HEK293 (cell line): ENCODE measurements at regions not wholly inside any gene's neighbourhood (a gene's known extent, or its start where the extent isn't known, plus 50 kb on each side); places are given as distances from the start of the nearest gene placed in this dataset.

Experiments
- CTCF ChIA-PET: fragments of 350-600 bp; formaldehyde crosslinking; extraction: SDS; loops from one replicate; lab custom pipeline; 2021; ENCODE audit warnings: antibody characterized with exemption; lab: Yijun Ruan, JAX
- POLR2A ChIA-PET: fragments of 300-600 bp; formaldehyde crosslinking; extraction: SDS; loops from one replicate; lab custom pipeline; 2020; ENCODE audit warnings: antibody characterized with exemption, inconsistent platforms; lab: Yijun Ruan, JAX
- H3K27ac ChIP-seq: fragments of 200-500 bp; sonication (Bioruptor generic); 2 replicates; pipeline ENCODE4 v1.5.1; 2014; ENCODE audit warnings: low read depth, low read length, control low read depth, inconsistent platforms; ENCODE audit errors: extremely low read depth
- H3K36me3 ChIP-seq, 2 experiments: fragments of 200-500 bp in 1 of 2; sonication (Bioruptor generic) in 1 of 2; 1 replicate in 1 of 2; 2 replicates in 1 of 2; pipeline ENCODE4 v1.5.1; 2014 to 2017; ENCODE audit warnings: inconsistent platforms in 2 of 2, low read length in 2 of 2; ENCODE audit not compliant: control insufficient read depth in 2 of 2, insufficient read depth in 1 of 2
- H3K4me1 ChIP-seq: fragments of 200-500 bp; sonication (Bioruptor generic); 2 replicates; pipeline ENCODE4 v1.5.1; 2014; ENCODE audit warnings: mild to moderate bottlenecking, low read length, inconsistent platforms; ENCODE audit not compliant: control insufficient read depth, insufficient read depth
- H3K4me3 ChIP-seq: 2 replicates; pipeline ENCODE4 v1.5.1; 2011; ENCODE audit warnings: low read depth, mild to moderate bottlenecking, control low read depth, low read length, moderate library complexity
- H3K9me3 ChIP-seq: fragments of 200-500 bp; sonication (Bioruptor generic); 2 replicates; pipeline ENCODE4 v1.5.1; 2014; ENCODE audit warnings: low read depth, low read length, inconsistent platforms; ENCODE audit not compliant: control insufficient read depth, insufficient read depth
- BCL11A ChIP-seq: fragments of 450-650 bp; formaldehyde crosslinking; IDR thresholded peaks from 2 replicates; pipeline ENCODE4 v1.5.1; 2016; ENCODE audit warnings: low read depth, missing biosample characterization, missing genetic modification characterization
- GLI4 ChIP-seq: fragments of 450-650 bp; formaldehyde crosslinking; IDR thresholded peaks from 2 replicates; pipeline ENCODE4 v1.5.1; 2016; ENCODE audit warnings: missing biosample characterization, missing genetic modification characterization
- GLIS1 ChIP-seq: fragments of 450-650 bp; formaldehyde crosslinking; IDR thresholded peaks from 2 replicates; pipeline ENCODE4 v1.5.1; 2016; ENCODE audit warnings: missing biosample characterization, missing genetic modification characterization
- MZF1 ChIP-seq: fragments of 450-650 bp; formaldehyde crosslinking; IDR thresholded peaks from 2 replicates; pipeline ENCODE4 v1.5.1; 2017; ENCODE audit warnings: missing biosample characterization, missing genetic modification characterization, borderline replicate concordance
- RBAK ChIP-seq: fragments of 450-650 bp; formaldehyde crosslinking; IDR thresholded peaks from 2 replicates; pipeline ENCODE4 v1.5.1; 2016; ENCODE audit warnings: missing biosample characterization, missing genetic modification characterization
- REPIN1 ChIP-seq: fragments of 450-650 bp; formaldehyde crosslinking; IDR thresholded peaks from 2 replicates; pipeline ENCODE4 v1.5.1; 2017; ENCODE audit warnings: missing biosample characterization, missing genetic modification characterization, low read depth
- SETDB1 ChIP-seq: IDR thresholded peaks from one replicate; pipeline ENCODE4 v1.6.1; 2017; ENCODE audit warnings: mild to moderate bottlenecking, low read length, moderate library complexity, mixed read lengths; ENCODE audit not compliant: insufficient read length
- SP3 ChIP-seq: fragments of 450-650 bp; formaldehyde crosslinking; IDR thresholded peaks from 2 replicates; pipeline ENCODE4 v1.5.1; 2016; ENCODE audit warnings: missing biosample characterization, missing genetic modification characterization
- TRIM28 ChIP-seq: IDR thresholded peaks from 2 replicates; pipeline ENCODE4 v1.6.1; 2011; ENCODE audit warnings: low read length, control low read depth, borderline replicate concordance
- ZBTB44 ChIP-seq: fragments of 450-650 bp; IDR thresholded peaks from 2 replicates; pipeline ENCODE4 v1.5.1; 2018; ENCODE audit warnings: missing biosample characterization, mild to moderate bottlenecking, missing genetic modification characterization
- ZNF174 ChIP-seq: fragments of 450-650 bp; formaldehyde crosslinking; IDR thresholded peaks from 2 replicates; pipeline ENCODE4 v1.5.0; 2017; ENCODE audit warnings: missing biosample characterization, mild to moderate bottlenecking, missing genetic modification characterization
- ZNF18 ChIP-seq: fragments of 450-650 bp; formaldehyde crosslinking; IDR thresholded peaks from 2 replicates; pipeline ENCODE4 v1.5.1; 2016; ENCODE audit warnings: missing biosample characterization, missing genetic modification characterization
- ZNF223 ChIP-seq: fragments of 450-650 bp; formaldehyde crosslinking; IDR thresholded peaks from 2 replicates; pipeline ENCODE4 v1.5.1; 2016; ENCODE audit warnings: missing biosample characterization, missing genetic modification characterization
- ZNF558 ChIP-seq: fragments of 450-650 bp; formaldehyde crosslinking; IDR thresholded peaks from 2 replicates; pipeline ENCODE4 v1.5.1; 2016; ENCODE audit warnings: missing biosample characterization, missing genetic modification characterization
- ZNF777 ChIP-seq: fragments of 450-650 bp; formaldehyde crosslinking; IDR thresholded peaks from 2 replicates; pipeline ENCODE4 v1.5.1; 2017; ENCODE audit warnings: missing biosample characterization, missing genetic modification characterization, borderline replicate concordance
- ZSCAN16 ChIP-seq: fragments of 450-650 bp; formaldehyde crosslinking; IDR thresholded peaks from 2 replicates; pipeline ENCODE4 v1.5.1; 2016; ENCODE audit warnings: missing biosample characterization, missing genetic modification characterization
- ZSCAN23 ChIP-seq: fragments of 450-650 bp; formaldehyde crosslinking; IDR thresholded peaks from 2 replicates; pipeline ENCODE4 v1.5.1; 2016; ENCODE audit warnings: missing biosample characterization, missing genetic modification characterization
- TF ChIP-seq, protein P1 (sequence below): fragments of 450-650 bp; formaldehyde crosslinking; IDR thresholded peaks from 2 replicates; pipeline ENCODE4 v1.5.1; 2016; ENCODE audit warnings: missing biosample characterization, missing genetic modification characterization, borderline replicate concordance
- TF ChIP-seq, protein P2 (sequence below): fragments of 450-650 bp; formaldehyde crosslinking; IDR thresholded peaks from 2 replicates; pipeline ENCODE4 v1.5.1; 2017; ENCODE audit warnings: missing biosample characterization, missing genetic modification characterization
- TF ChIP-seq, protein P3 (sequence below): fragments of 450-650 bp; formaldehyde crosslinking; IDR thresholded peaks from 2 replicates; pipeline ENCODE4 v1.5.1; 2016; ENCODE audit warnings: missing biosample characterization, missing genetic modification characterization
- TF ChIP-seq, protein P4 (sequence below): fragments of 450-650 bp; formaldehyde crosslinking; IDR thresholded peaks from 2 replicates; pipeline ENCODE4 v1.5.1; 2017; ENCODE audit warnings: missing biosample characterization, missing genetic modification characterization

GRCh38 chr4:63986253-63986652 is 423.0 kb downstream of the TECRL start:
- H3K4me3 ChIP-seq: no peak overlapping the region
- no peaks in the 10 kb centered on the region for H3K36me3 ChIP-seq
- no peaks in the 10 kb centered on the region for H3K4me1 ChIP-seq
- ChIA-PET POLR2A (no interaction called here), CTCF (no interaction called here)
- TF ChIP-seq, protein P1, sequence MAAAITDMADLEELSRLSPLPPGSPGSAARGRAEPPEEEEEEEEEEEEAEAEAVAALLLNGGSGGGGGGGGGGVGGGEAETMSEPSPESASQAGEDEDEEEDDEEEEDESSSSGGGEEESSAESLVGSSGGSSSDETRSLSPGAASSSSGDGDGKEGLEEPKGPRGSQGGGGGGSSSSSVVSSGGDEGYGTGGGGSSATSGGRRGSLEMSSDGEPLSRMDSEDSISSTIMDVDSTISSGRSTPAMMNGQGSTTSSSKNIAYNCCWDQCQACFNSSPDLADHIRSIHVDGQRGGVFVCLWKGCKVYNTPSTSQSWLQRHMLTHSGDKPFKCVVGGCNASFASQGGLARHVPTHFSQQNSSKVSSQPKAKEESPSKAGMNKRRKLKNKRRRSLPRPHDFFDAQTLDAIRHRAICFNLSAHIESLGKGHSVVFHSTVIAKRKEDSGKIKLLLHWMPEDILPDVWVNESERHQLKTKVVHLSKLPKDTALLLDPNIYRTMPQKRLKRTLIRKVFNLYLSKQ (tag by site-specific recombination): no peak
- TF ChIP-seq SETDB1: peak; percentile 88
- TF ChIP-seq TRIM28: peak; percentile 90
- H3K9me3 ChIP-seq: no peaks in the 10 kb centered on the region
- no peak overlapping the region for H3K27ac ChIP-seq

GRCh38 chr4:63983224-63983623 is 426.0 kb downstream of the TECRL start:
- POLR2A ChIA-PET: no interaction called here

GRCh38 chr4:63965875-63966274 is 443.4 kb downstream of the TECRL start:
- Histone ChIP-seq H3K4me1 (no peaks in the 10 kb centered on the region), H3K9me3 (no peaks in the 10 kb centered on the region), H3K36me3 (no peaks in the 10 kb centered on the region), H3K4me3 (no peak overlapping the region), H3K27ac (no peak overlapping the region)
- CTCF ChIA-PET: no interaction called here
- no peak for TF ChIP-seq ZNF777 (tag by site-specific recombination)
- no peak for TF ChIP-seq ZSCAN23 (tag by site-specific recombination)
- TF ChIP-seq RBAK (tag by site-specific recombination): no peak
- no peak for TF ChIP-seq GLIS1
- TF ChIP-seq, protein P2, sequence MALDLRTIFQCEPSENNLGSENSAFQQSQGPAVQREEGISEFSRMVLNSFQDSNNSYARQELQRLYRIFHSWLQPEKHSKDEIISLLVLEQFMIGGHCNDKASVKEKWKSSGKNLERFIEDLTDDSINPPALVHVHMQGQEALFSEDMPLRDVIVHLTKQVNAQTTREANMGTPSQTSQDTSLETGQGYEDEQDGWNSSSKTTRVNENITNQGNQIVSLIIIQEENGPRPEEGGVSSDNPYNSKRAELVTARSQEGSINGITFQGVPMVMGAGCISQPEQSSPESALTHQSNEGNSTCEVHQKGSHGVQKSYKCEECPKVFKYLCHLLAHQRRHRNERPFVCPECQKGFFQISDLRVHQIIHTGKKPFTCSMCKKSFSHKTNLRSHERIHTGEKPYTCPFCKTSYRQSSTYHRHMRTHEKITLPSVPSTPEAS: no peak
- TF ChIP-seq ZNF558: no peak
- TF ChIP-seq ZNF223 (tag by site-specific recombination): no peak
- TF ChIP-seq, protein P3, sequence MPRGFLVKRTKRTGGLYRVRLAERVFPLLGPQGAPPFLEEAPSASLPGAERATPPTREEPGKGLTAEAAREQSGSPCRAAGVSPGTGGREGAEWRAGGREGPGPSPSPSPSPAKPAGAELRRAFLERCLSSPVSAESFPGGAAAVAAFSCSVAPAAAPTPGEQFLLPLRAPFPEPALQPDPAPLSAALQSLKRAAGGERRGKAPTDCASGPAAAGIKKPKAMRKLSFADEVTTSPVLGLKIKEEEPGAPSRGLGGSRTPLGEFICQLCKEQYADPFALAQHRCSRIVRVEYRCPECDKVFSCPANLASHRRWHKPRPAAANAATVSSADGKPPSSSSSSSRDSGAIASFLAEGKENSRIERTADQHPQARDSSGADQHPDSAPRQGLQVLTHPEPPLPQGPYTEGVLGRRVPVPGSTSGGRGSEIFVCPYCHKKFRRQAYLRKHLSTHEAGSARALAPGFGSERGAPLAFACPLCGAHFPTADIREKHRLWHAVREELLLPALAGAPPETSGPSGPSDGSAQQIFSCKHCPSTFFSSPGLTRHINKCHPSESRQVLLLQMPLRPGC (tag by site-specific recombination): no peak
- no peak for TF ChIP-seq ZNF18 (tag by site-specific recombination)
- TF ChIP-seq BCL11A (tag by site-specific recombination): no peak
- TF ChIP-seq, protein P4, sequence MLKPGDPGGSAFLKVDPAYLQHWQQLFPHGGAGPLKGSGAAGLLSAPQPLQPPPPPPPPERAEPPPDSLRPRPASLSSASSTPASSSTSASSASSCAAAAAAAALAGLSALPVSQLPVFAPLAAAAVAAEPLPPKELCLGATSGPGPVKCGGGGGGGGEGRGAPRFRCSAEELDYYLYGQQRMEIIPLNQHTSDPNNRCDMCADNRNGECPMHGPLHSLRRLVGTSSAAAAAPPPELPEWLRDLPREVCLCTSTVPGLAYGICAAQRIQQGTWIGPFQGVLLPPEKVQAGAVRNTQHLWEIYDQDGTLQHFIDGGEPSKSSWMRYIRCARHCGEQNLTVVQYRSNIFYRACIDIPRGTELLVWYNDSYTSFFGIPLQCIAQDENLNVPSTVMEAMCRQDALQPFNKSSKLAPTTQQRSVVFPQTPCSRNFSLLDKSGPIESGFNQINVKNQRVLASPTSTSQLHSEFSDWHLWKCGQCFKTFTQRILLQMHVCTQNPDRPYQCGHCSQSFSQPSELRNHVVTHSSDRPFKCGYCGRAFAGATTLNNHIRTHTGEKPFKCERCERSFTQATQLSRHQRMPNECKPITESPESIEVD (tag by site-specific recombination): no peak
- TF ChIP-seq ZSCAN16 (tag by site-specific recombination): no peak
- TF ChIP-seq MZF1 (tag by site-specific recombination): no peak
- no peak for TF ChIP-seq ZBTB44 (tag by site-specific recombination)
- POLR2A ChIA-PET: no interaction called here

More at GRCh38 chr4:63983224-63983623, 426.0 kb downstream of the TECRL start:
- Histone ChIP-seq H3K4me1 (no peaks in the 10 kb centered on the region), H3K27ac (no peak overlapping the region), H3K36me3 (no peaks in the 10 kb centered on the region), H3K9me3 (no peaks in the 10 kb centered on the region), H3K4me3 (no peak overlapping the region)
- TF ChIP-seq GLI4 (tag by site-specific recombination): no peak
- no peak for TF ChIP-seq SP3
- no peak for TF ChIP-seq ZNF174 (tag by site-specific recombination)
- no peak for TF ChIP-seq REPIN1 (tag by site-specific recombination)
- CTCF ChIA-PET: no interaction called here
